ENCODE measurements at regions not wholly inside any gene's neighbourhood (a gene's known extent, or its start where the extent isn't known, plus 50 kb on each side); places are given as distances from the start of the nearest gene placed in this dataset.

DNA sequence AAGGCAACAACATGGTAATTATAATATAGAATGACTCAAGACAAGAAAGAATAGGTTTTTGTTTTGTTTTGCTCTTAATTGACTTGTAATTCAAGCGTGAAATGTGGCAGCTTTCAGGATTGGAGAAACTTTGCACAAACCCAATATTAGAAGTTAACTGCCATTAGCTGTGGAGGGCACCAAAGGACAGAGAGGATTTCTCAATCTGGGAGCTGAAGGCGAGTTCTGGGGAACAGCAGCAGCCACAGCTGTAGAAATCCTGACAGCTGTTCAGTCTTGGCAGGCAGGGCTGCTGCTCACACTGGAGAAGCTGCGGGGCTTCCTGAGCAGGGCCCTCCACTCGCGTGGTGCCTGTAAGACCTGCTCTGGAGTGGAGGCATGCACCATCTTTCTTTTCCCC is 182.2 kb upstream of the IL12A start:
- ATAC-seq (ENCODE audit: low FRiP score in 2 of 2) = peak; percentile 17 to 21
- WGBS, 2 donors = 63 to 77% methylated on average over 3 to 5 of the region's 5 CpGs
- H3K36me3 ChIP-seq = no peaks in the 10 kb centered on the region
- peaks cover 0 to 17% (median 0%) of the 10 kb centered on the region in 4 donors for H3K4me1 ChIP-seq
- no peak for TF ChIP-seq EP300 (IDR thresholded peaks at IDR 0.05)
- peak in 1 of 2 donors; percentile 7 for TF ChIP-seq POLR2AphosphoS5 (IDR thresholded peaks at IDR 0.05)
- no peaks in the 10 kb centered on the region for H3K27me3 ChIP-seq
- no peaks in the 10 kb centered on the region for H3K9me3 ChIP-seq
- H3K27ac ChIP-seq = peak overlapping the region in 1 of 4 donors; percentile 5
- no peak overlapping the region for H3K4me3 ChIP-seq
- DNase-seq = peak in 1 of 2 donors; percentile 18

- TF ChIP-seq POLR2A (IDR thresholded peaks at IDR 0.05) (no peak), POLR2AphosphoS5 (IDR thresholded peaks at IDR 0.05) (no peak), EP300 (IDR thresholded peaks at IDR 0.05) (no peak)
- TF ChIP-seq, protein P1, sequence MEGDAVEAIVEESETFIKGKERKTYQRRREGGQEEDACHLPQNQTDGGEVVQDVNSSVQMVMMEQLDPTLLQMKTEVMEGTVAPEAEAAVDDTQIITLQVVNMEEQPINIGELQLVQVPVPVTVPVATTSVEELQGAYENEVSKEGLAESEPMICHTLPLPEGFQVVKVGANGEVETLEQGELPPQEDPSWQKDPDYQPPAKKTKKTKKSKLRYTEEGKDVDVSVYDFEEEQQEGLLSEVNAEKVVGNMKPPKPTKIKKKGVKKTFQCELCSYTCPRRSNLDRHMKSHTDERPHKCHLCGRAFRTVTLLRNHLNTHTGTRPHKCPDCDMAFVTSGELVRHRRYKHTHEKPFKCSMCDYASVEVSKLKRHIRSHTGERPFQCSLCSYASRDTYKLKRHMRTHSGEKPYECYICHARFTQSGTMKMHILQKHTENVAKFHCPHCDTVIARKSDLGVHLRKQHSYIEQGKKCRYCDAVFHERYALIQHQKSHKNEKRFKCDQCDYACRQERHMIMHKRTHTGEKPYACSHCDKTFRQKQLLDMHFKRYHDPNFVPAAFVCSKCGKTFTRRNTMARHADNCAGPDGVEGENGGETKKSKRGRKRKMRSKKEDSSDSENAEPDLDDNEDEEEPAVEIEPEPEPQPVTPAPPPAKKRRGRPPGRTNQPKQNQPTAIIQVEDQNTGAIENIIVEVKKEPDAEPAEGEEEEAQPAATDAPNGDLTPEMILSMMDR (IDR thresholded peaks at IDR 0.05) = no peak
- Histone ChIP-seq H3K27ac (peak overlapping the region in 1 of 4 donors; percentile 36), H3K36me3 (no peaks in the 10 kb centered on the region), H3K27me3 (no peaks in the 10 kb centered on the region), H3K4me3 (no peak overlapping the region), H3K4me1 (peaks cover 0 to 17% (median 0%) of the 10 kb centered on the region in 4 donors), H3K9me3 (no peaks in the 10 kb centered on the region)
- peak in 1 of 2 donors; percentile 42 for DNase-seq
- ATAC-seq (ENCODE audit: low FRiP score in 2 of 2) = peak in 1 of 2 donors; percentile 69
- 62 to 76% methylated on average over 3 of the region's 3 CpGs for WGBS, 2 donors
Observed at GRCh38 chr3:159807137-159808040, 181.2 kb upstream of the IL12A start.

GRCh38 chr3:159813822-159814531 is 174.7 kb upstream of the IL12A start:
- H3K4me3 ChIP-seq = no peak overlapping the region
- 45 to 60% methylated on average over 8 of the region's 8 CpGs for WGBS, 2 donors
- TF ChIP-seq POLR2A (IDR thresholded peaks at IDR 0.05) = no peak
- TF ChIP-seq, protein P1 (IDR thresholded peaks at IDR 0.05) = no peak
- no peak for TF ChIP-seq EP300 (IDR thresholded peaks at IDR 0.05)
- no peak for TF ChIP-seq POLR2AphosphoS5 (IDR thresholded peaks at IDR 0.05)
- peaks cover 0 to 7% (median 3%) of the 10 kb centered on the region in 4 donors for H3K4me1 ChIP-seq
- DNase-seq (no peak), ATAC-seq (ENCODE audit: low FRiP score in 2 of 2) (peak in 1 of 2 donors; percentile 9)
- no peaks in the 10 kb centered on the region for H3K36me3 ChIP-seq
- peak overlapping the region in 1 of 4 donors; percentile 27 for H3K27ac ChIP-seq
- no peaks in the 10 kb centered on the region for H3K27me3 ChIP-seq
- H3K9me3 ChIP-seq = no peaks in the 10 kb centered on the region

DNA sequence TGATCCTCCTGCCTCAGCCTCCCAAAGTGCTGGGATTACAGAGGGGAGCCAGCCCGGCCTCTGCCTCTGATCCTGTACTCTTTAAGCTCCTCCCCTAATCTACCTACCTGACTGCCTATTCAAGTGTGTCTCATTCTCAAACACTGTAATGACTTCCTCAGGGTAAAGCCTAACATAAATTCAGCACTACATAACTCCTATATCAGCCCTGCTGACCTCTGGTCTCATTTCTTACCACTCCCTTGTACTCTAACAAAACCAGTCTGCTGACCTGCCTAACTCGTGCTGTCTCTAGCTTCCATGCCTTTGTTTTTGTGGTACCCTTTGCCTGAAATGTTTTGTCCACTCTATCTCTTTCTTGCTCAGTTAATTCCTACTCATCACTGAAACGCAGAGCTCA is 172.1 kb upstream of the IL12A start:
- Histone ChIP-seq H3K27me3 (no peaks in the 10 kb centered on the region), H3K36me3 (no peaks in the 10 kb centered on the region), H3K4me3 (no peak overlapping the region), H3K9me3 (no peaks in the 10 kb centered on the region), H3K27ac (no peak overlapping the region), H3K4me1 (peaks cover 0 to 7% (median 3%) of the 10 kb centered on the region in 4 donors)
- WGBS, 2 donors = 74 to 92% methylated on average over 3 of the region's 3 CpGs
- no peak for DNase-seq
- TF ChIP-seq, protein P1 (IDR thresholded peaks at IDR 0.05) = no peak
- TF ChIP-seq EP300 (IDR thresholded peaks at IDR 0.05) = no peak
- TF ChIP-seq POLR2AphosphoS5 (IDR thresholded peaks at IDR 0.05) = no peak
- no peak for TF ChIP-seq POLR2A (IDR thresholded peaks at IDR 0.05)
- ATAC-seq (ENCODE audit: low FRiP score in 2 of 2) = no peak

- 89 to 90% methylated on average over 6 of the region's 6 CpGs for WGBS, 2 donors
- ATAC-seq (ENCODE audit: low FRiP score in 2 of 2) (no peak), DNase-seq (peak in 1 of 2 donors; percentile 56)
- H3K36me3 ChIP-seq = no peaks in the 10 kb centered on the region
- no peaks in the 10 kb centered on the region for H3K9me3 ChIP-seq
- peaks cover 0 to 7% (median 3%) of the 10 kb centered on the region in 4 donors for H3K4me1 ChIP-seq
- TF ChIP-seq EP300 (IDR thresholded peaks at IDR 0.05) (no peak), POLR2AphosphoS5 (IDR thresholded peaks at IDR 0.05) (no peak), POLR2A (IDR thresholded peaks at IDR 0.05) (no peak)
- TF ChIP-seq, protein P1 (IDR thresholded peaks at IDR 0.05) = no peak
- H3K4me3 ChIP-seq = no peak overlapping the region
- no peaks in the 10 kb centered on the region for H3K27me3 ChIP-seq
- H3K27ac ChIP-seq = no peak overlapping the region
Observed at GRCh38 chr3:159817126-159817525, 171.5 kb upstream of the IL12A start.
